Bronchial epithelial cell (primary cell): ENCODE measurements at regions not wholly inside any gene's neighbourhood (a gene's known extent, or its start where the extent isn't known, plus 50 kb on each side); places are given as distances from the start of the nearest gene placed in this dataset.

Experiments
- DNase-seq: peaks from one replicate; pipeline ENCODE4 v3.0.0-alpha.2; 2010; ENCODE audit warnings: low read depth
- FAIRE-seq: peaks from 2 replicates; lab custom pipeline; 2011; peaks lifted over from hg19 to GRCh38; lab: Jason Lieb, UNC
- H3K27me3 ChIP-seq: 2 replicates; pipeline ENCODE4 v1.5.1; 2011; ENCODE audit warnings: low read length; ENCODE audit not compliant: control insufficient read depth, insufficient read depth
- H3K36me3 ChIP-seq: 2 replicates; pipeline ENCODE4 v1.5.1; 2011; ENCODE audit warnings: low read length; ENCODE audit not compliant: control insufficient read depth, insufficient read depth
- H3K4me3 ChIP-seq: 2 replicates; pipeline ENCODE4 v1.5.1; 2011; ENCODE audit warnings: mild to moderate bottlenecking, low read depth, low read length, control low read depth
- CTCF ChIP-seq: IDR thresholded peaks from 2 replicates; pipeline ENCODE4 v1.5.1; 2011; ENCODE audit warnings: mild to moderate bottlenecking, moderate library complexity, low read length, control low read depth, inconsistent platforms; ENCODE audit not compliant: insufficient read depth, severe bottlenecking

GRCh38 chr10:3330663-3331062, 158.1 kb upstream of the PITRM1 start:
- Histone ChIP-seq H3K4me3 (no peak overlapping the region), H3K27me3 (no peaks in the 10 kb centered on the region), H3K36me3 (no peaks in the 10 kb centered on the region)
- TF ChIP-seq CTCF, result no peak
- FAIRE-seq (no peak), DNase-seq (peak; percentile 71)

GRCh38 chr10:3325954-3326750, 153.6 kb upstream of the PITRM1 start:
- Histone ChIP-seq H3K4me3 (no peak overlapping the region), H3K36me3 (no peaks in the 10 kb centered on the region), H3K27me3 (no peaks in the 10 kb centered on the region)
- no peak for TF ChIP-seq CTCF
- FAIRE-seq, result no peak
- no peak for DNase-seq

GRCh38 chr10:3324612-3325038, 152.0 kb upstream of the PITRM1 start:
- Histone ChIP-seq H3K27me3 (no peaks in the 10 kb centered on the region), H3K4me3 (no peak overlapping the region), H3K36me3 (no peaks in the 10 kb centered on the region)
- no peak for TF ChIP-seq CTCF
- FAIRE-seq (no peak), DNase-seq (no peak)

DNA sequence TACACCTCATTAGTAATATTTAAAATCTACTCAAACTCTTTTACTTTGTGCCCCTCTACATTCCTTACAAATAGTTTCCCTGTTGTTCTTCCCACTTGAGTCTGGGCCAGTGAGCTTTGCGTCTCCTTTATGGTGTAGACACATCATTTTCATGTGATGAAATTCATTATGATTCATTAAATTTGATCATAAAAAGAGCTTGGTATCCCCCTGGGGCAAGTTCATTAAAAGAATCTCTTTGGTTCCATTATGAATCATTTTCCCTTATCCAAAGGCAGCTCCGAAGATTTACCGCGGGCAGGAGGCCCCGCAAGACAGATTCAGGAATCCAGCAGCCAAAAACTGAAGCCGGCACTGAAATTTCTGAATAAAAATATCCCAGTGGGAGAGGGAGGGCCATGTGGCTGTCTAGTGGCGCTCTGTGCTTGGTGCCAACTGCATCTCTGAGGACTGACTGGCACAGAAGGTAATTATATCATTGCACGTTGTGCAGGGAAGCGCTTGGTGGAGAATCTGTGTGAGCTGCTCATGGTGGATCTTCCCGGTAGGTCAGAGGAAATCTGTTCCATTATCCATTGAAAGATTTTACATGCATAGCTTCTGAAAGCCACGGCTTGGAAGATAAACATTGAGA, 151.4 kb upstream of the PITRM1 start:
- TF ChIP-seq CTCF, result no peak
- H3K36me3 ChIP-seq, result no peaks in the 10 kb centered on the region
- DNase-seq, result peak; percentile 63
- no peak for FAIRE-seq
- H3K27me3 ChIP-seq, result no peaks in the 10 kb centered on the region
- no peak overlapping the region for H3K4me3 ChIP-seq

DNA sequence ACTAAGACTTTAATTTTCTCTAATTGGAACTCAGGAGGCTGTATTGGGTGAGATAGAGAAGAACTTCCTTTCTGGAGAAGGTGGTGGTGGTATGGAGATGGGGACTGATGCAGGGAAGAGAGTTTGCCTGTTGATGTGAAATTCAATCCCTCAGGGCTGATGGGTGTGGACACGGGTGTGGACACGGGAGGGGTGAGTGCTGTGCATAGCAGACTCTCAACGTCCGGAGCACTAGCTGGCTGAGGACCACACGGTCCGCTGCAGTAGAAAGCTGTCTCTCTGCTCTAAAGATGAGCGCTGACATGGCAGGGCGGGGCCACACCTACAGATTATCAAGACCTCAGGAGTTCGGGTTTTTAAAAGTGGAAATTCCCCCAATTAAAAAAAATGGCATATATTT, 148.5 kb upstream of the PITRM1 start:
- H3K36me3 ChIP-seq, result no peaks in the 10 kb centered on the region
- H3K27me3 ChIP-seq, result no peaks in the 10 kb centered on the region
- FAIRE-seq (no peak), DNase-seq (no peak)
- TF ChIP-seq CTCF, result no peak
- H3K4me3 ChIP-seq, result no peak overlapping the region
